Common myeloid progenitor, CD34-positive (primary cell): ENCODE measurements at regions not wholly inside any gene's neighbourhood (a gene's known extent, or its start where the extent isn't known, plus 50 kb on each side); places are given as distances from the start of the nearest gene placed in this dataset.

Experiments
- CTCF ChIA-PET: fragments of 350-600 bp; sonication (Branson Sonifier 250); formaldehyde crosslinking; loops from one replicate; lab custom pipeline; 2021; ENCODE audit warnings: antibody characterized with exemption; lab: Charles Lee
- POLR2A ChIA-PET: fragments of 350-600 bp; sonication (Branson Sonifier 250); formaldehyde crosslinking; loops from one replicate; lab custom pipeline; 2021; ENCODE audit warnings: antibody characterized with exemption; lab: Charles Lee
- DNase-seq, 3 donors: peaks; one replicate each; pipeline versions ENCODE4 v3.0.0 to v3.0.0-alpha.2; 2013
- H3K27ac ChIP-seq, 2 experiments: 1 replicate in 1 of 2; 2 replicates in 1 of 2; pipeline ENCODE4 v1.7.0; 2013; ENCODE audit warnings: inconsistent platforms in 2 of 2, low read length in 2 of 2, mild to moderate bottlenecking in 2 of 2, low read depth in 1 of 2, moderate library complexity in 1 of 2; ENCODE audit not compliant: severe bottlenecking in 2 of 2, insufficient read depth in 1 of 2, poor library complexity in 1 of 2
- H3K27me3 ChIP-seq, 5 experiments: replicated peaks in 2 of 5; 1 replicate in 3 of 5; 2 replicates in 2 of 5; pipeline versions ENCODE4 v1.6.1 to v1.7.0; 2013; ENCODE audit warnings: low read length in 4 of 5, mild to moderate bottlenecking in 2 of 5, moderate library complexity in 2 of 5, inconsistent platforms in 1 of 5; ENCODE audit not compliant: insufficient read depth in 5 of 5, control insufficient read depth in 4 of 5
- H3K36me3 ChIP-seq, 4 experiments: 1 replicate in 2 of 4; 2 replicates in 2 of 4; pipeline versions ENCODE4 v1.6.1 to v1.7.0; 2013; ENCODE audit warnings: low read length in 3 of 4, control low read depth in 1 of 4, mild to moderate bottlenecking in 1 of 4; ENCODE audit not compliant: control insufficient read depth in 4 of 4, insufficient read depth in 4 of 4
- H3K4me1 ChIP-seq, 4 experiments: 1 replicate in 3 of 4; 2 replicates in 1 of 4; pipeline versions ENCODE4 v1.6.1 to v1.7.1; 2013; ENCODE audit warnings: low read length in 3 of 4, mild to moderate bottlenecking in 3 of 4, control low read depth in 1 of 4, inconsistent platforms in 1 of 4, moderate library complexity in 1 of 4; ENCODE audit not compliant: control insufficient read depth in 4 of 4, insufficient read depth in 4 of 4; ENCODE audit errors: control extremely low read depth in 1 of 4
- H3K4me3 ChIP-seq, 7 experiments: 1 replicate in 4 of 7; 2 replicates in 3 of 7; pipeline versions ENCODE4 v1.5.1 to v1.7.0; 2013; ENCODE audit warnings: mild to moderate bottlenecking in 7 of 7, low read length in 6 of 7, moderate library complexity in 6 of 7, inconsistent platforms in 2 of 7, low read depth in 2 of 7, control low read depth in 1 of 7; ENCODE audit not compliant: insufficient read depth in 4 of 7, control insufficient read depth in 1 of 7; ENCODE audit errors: extremely low read depth in 1 of 7
- H3K9me3 ChIP-seq, 5 experiments: 1 replicate in 4 of 5; 2 replicates in 1 of 5; pipeline versions ENCODE4 v1.6.1 to v1.7.1; 2013; ENCODE audit warnings: low read length in 4 of 5, mild to moderate bottlenecking in 2 of 5, inconsistent platforms in 1 of 5, low read depth in 1 of 5, moderate library complexity in 1 of 5; ENCODE audit not compliant: control insufficient read depth in 4 of 5, insufficient read depth in 2 of 5; ENCODE audit errors: control extremely low read depth in 1 of 5
- WGBS: methylation state at CpG from one replicate; pipeline ENCODE4 v1.1.5; 2013; ENCODE audit not compliant: insufficient coverage; 5-methylcytosine and 5-hydroxymethylcytosine counted together

DNA sequence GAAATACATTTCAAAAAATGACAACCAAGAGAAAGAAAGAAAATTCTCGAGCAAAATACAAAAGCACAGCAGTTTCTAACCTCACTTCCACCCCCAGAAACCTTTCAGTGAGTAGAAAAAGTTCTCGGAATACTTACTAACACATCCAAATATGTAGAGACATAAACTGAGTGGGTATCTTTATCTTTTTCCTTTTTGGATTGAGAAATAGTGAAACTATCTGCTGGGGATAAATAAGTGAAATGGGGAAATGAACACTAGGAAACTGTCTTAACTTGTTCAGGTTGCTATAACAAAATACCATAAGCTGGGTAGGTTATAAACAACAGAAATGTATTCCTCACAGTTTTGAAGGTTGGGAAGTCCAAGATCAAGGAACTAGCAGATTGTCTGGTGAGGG is 72.0 kb downstream of the VCAM1 start:
- ChIA-PET CTCF (no interaction called here), POLR2A (no interaction called here)
- no peaks in the 10 kb centered on the region for H3K27me3 ChIP-seq

DNA sequence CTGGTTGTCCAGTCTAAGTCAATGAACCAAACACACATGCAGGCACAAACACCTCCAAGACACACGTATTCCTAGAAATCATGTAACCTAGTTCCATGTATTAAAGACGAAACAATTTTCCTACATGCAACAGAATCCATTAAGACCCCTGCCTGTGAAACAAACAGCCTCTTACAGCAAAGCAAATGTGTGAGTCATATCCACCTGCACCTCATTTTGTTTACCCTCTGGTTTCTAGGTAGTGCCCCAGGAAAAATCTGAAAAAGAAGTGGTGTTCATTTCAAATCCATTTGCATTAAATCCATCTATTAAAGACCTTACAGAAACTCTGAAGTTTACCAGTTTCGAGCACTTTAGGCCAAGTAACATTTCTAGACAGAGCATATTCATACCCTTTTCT is 74.1 kb downstream of the VCAM1 start:
- CTCF ChIA-PET = interaction anchor here (0.9 kb wide), 1 partner anchor 252 kb away, joined by 3 read pairs; no protein-coding TSS in a partner anchor
- no peaks in the 10 kb centered on the region for H3K27me3 ChIP-seq
- no peaks in the 10 kb centered on the region for H3K36me3 ChIP-seq
- no peak for DNase-seq
- no peak overlapping the region for H3K4me3 ChIP-seq
- 85% methylated on average over 2 of the region's 3 CpGs for whole genome bisulfite sequencing
- H3K9me3 ChIP-seq = no peaks in the 10 kb centered on the region
- H3K27ac ChIP-seq = no peak overlapping the region
- H3K4me1 ChIP-seq = no peaks in the 10 kb centered on the region
- POLR2A ChIA-PET = no interaction called here

More for the DNA sequence above, 72.0 kb downstream of the VCAM1 start:
- H3K4me3 ChIP-seq = no peak overlapping the region
- no CpG with 5 or more reads among the region's 2 CpGs for WGBS
- H3K36me3 ChIP-seq = no peaks in the 10 kb centered on the region
- no peak overlapping the region for H3K27ac ChIP-seq
- peaks cover 0 to 5% (median 0%) of the 10 kb centered on the region in 4 experiments for H3K4me1 ChIP-seq
- H3K9me3 ChIP-seq = no peaks in the 10 kb centered on the region
- no peak for DNase-seq

DNA sequence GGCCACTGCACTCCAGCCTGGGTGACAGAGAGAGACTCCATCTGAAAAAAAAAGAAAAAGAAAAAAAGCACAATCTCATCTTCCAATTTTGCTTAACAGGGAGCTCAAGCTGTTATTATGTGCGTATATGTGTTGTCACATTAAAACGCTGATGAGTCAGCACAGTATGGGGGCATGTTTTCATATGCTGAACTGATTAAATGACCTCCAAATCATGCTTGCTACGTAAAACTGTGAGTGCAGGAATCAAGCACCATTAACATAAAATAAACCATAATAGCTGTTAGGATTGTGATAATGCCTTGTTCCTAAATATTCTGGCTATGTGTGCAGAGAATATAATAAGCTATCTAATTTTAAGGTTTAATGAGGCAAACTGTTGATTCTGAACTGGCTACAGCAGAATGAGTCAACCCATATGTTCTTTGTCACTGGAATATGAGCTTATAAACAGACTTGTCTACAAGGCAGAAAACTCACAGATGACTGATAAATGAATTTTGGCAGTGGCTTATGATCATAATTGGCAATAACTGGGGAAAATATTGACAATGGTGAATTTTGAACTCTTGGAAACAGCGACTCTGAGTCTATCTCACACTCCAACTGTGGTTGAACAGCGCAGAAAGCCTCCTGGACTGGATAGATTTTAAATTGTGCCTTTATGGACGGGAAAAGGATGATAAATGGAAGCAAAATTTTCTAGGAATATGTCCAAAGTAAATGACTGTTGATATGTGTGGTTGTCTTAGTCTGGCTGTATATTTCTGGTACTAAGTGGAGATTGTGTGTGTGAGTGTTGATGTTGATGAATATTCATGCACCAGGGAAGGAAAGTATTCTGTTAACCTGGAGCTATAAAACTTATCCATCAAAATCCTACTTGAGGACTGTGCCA is 75.5 kb downstream of the VCAM1 start:
- H3K36me3 ChIP-seq = no peaks in the 10 kb centered on the region
- no peak overlapping the region for H3K4me3 ChIP-seq
- 93% methylated on average over 2 of the region's 6 CpGs for WGBS
- ChIA-PET CTCF (interaction anchor here (1.4 kb wide), 1 partner anchor 10 kb away, joined by 8 read pairs; no protein-coding TSS in a partner anchor), POLR2A (no interaction called here)
- no peak for DNase-seq
- no peaks in the 10 kb centered on the region for H3K4me1 ChIP-seq
- H3K27me3 ChIP-seq = no peaks in the 10 kb centered on the region
- no peak overlapping the region for H3K27ac ChIP-seq
- H3K9me3 ChIP-seq = no peaks in the 10 kb centered on the region

DNA sequence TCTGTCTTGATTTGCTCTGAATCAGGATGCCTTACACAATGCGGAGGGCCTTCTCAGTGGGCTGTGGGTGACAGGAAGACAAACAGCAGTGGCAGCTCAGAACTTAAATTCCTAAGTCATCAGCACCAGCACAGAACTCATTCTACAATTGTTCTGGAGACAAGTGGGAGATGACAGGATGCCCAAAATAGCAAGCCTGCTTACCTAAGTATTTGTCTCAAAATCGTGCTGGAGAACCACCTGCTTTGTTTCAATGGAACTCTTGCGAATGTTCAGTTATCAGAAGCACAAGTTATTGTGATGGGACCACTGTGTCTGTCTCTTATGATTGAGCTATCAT is 76.1 kb downstream of the VCAM1 start:
- H3K9me3 ChIP-seq = peaks cover 0 to 3% (median 1%) of the 10 kb centered on the region in 5 experiments
- no peaks in the 10 kb centered on the region for H3K36me3 ChIP-seq
- DNase-seq = no peak
- ChIA-PET POLR2A (no interaction called here), CTCF (interaction anchor here (1.4 kb wide), 1 partner anchor 10 kb away, joined by 8 read pairs; no protein-coding TSS in a partner anchor)
- WGBS = 88% methylated on average over 2 of the region's 3 CpGs
- H3K27me3 ChIP-seq = no peaks in the 10 kb centered on the region
- H3K4me1 ChIP-seq = no peaks in the 10 kb centered on the region
- no peak overlapping the region for H3K4me3 ChIP-seq
- no peak overlapping the region for H3K27ac ChIP-seq

DNA sequence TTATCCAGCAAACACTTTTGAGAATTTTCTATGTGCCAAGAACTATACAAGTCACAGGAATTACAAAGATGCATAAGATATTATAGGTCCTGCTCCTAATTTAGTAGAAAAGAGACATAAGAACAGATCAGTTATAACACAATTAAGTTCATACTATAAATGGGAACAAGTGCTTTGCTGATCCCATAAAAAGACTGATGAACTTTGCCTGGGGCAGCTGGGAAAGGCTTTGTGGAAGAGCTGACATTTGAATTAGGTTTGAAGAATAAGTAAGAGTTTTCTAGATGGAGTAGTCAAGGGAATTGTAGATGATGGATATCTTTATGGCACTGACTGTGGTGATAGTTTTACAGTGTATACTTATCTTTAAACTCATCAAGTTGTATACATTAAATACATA is 76.5 kb downstream of the VCAM1 start:
- Histone ChIP-seq H3K4me3 (no peak overlapping the region), H3K9me3 (peaks cover 0 to 5% (median 1%) of the 10 kb centered on the region in 5 experiments), H3K27me3 (no peaks in the 10 kb centered on the region), H3K36me3 (no peaks in the 10 kb centered on the region), H3K27ac (no peak overlapping the region), H3K4me1 (no peaks in the 10 kb centered on the region)
- ChIA-PET POLR2A (no interaction called here), CTCF (interaction anchor here (1.4 kb wide), 1 partner anchor 9 kb away, joined by 8 read pairs; no protein-coding TSS in a partner anchor)
- DNase-seq = no peak

DNA sequence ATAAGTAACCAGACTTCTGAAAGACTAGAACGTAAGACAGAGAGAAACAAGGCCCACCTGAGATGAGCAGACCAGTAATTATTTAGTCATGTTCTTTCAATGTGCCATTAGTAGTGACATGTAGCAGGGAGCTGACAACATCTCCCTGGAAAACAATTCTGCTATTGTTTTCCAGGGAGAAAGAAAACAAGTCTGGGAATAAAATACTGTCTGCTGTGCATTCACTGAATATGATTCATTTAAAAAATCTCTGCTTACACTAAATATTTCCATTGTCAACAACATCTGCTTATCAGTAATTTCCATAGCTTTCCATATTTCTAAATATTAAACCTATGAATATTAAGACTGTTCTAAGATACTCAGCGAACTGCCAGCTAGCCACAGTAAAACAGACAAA is 80.0 kb downstream of the VCAM1 start:
- no peak for DNase-seq
- POLR2A ChIA-PET = no interaction called here
- Histone ChIP-seq H3K27me3 (no peaks in the 10 kb centered on the region), H3K36me3 (no peaks in the 10 kb centered on the region), H3K4me1 (no peaks in the 10 kb centered on the region), H3K4me3 (no peak overlapping the region), H3K9me3 (peaks cover 0 to 9% (median 1%) of the 10 kb centered on the region in 5 experiments), H3K27ac (no peak overlapping the region)
- CTCF ChIA-PET = no interaction called here
- WGBS = 100% methylated on average over 1 of the region's 2 CpGs

DNA sequence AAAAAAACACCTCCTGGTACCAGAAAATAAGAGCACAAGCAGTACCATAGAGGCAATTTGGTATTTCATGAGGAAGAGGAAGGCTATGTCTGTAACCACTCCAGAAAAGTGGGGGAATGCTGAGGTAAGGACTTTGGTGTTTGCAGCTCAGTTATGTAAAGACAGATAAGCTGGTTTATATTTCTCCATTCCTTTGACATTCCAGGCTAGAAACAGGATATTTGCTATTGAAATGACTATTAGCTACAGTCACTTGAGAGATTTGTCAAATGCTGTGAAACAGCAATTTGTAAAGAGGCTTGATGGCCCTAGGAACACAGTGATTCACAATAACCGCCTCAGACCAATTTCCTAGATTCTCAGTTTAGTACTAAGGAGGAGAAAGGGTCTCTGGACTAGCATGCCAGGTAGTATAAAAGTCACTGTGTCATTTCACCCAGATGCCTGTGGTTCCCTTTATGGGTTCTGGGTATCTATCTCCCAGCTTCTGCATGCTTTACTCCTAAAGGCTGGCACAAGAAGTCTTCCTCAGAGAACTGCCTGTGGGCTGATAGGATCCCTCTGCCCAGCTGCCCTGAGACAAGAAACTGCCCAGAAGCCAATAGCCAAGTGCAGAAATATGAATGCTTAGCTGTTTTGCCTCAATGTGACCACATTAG is 80.5 kb downstream of the VCAM1 start:
- ChIA-PET POLR2A (no interaction called here), CTCF (no interaction called here)
- Histone ChIP-seq H3K9me3 (peaks cover 0 to 9% (median 1%) of the 10 kb centered on the region in 5 experiments), H3K4me1 (no peaks in the 10 kb centered on the region), H3K4me3 (no peak overlapping the region), H3K36me3 (no peaks in the 10 kb centered on the region), H3K27me3 (no peaks in the 10 kb centered on the region), H3K27ac (no peak overlapping the region)
- DNase-seq = no peak
- 100% methylated on average over 1 of the region's 1 CpG for WGBS
